GM12801 (cell line): ENCODE measurements at regions not wholly inside any gene's neighbourhood (a gene's known extent, or its start where the extent isn't known, plus 50 kb on each side); places are given as distances from the start of the nearest gene placed in this dataset.

Source experiments
- TF ChIP-seq, protein P1 (sequence below): IDR thresholded peaks from one replicate; pipeline ENCODE4 v1.5.1; 2011; ENCODE audit warnings: control low read depth; ENCODE audit not compliant: insufficient read length; ENCODE audit errors: extremely low read depth

DNA sequence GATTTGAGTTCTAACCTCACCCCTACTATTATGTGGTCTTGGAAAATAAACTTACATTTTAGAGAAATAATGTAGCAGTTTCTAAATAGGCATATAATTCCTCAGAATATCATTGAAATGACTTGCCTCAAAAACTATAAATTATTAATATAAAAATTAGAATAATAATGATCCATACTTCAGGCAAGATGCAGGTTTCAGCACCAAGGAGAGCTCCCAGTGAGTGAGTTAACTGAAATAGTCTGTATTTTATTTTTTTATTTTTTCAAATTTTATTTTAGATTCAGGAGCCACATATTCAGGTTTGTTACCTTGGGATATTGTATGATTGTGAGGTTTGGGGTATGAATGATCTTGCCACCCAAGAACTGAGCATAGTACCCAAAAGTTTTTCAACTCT is 472.2 kb upstream of the DCC start:
- TF ChIP-seq, protein P1, sequence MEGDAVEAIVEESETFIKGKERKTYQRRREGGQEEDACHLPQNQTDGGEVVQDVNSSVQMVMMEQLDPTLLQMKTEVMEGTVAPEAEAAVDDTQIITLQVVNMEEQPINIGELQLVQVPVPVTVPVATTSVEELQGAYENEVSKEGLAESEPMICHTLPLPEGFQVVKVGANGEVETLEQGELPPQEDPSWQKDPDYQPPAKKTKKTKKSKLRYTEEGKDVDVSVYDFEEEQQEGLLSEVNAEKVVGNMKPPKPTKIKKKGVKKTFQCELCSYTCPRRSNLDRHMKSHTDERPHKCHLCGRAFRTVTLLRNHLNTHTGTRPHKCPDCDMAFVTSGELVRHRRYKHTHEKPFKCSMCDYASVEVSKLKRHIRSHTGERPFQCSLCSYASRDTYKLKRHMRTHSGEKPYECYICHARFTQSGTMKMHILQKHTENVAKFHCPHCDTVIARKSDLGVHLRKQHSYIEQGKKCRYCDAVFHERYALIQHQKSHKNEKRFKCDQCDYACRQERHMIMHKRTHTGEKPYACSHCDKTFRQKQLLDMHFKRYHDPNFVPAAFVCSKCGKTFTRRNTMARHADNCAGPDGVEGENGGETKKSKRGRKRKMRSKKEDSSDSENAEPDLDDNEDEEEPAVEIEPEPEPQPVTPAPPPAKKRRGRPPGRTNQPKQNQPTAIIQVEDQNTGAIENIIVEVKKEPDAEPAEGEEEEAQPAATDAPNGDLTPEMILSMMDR, result no peak

DNA sequence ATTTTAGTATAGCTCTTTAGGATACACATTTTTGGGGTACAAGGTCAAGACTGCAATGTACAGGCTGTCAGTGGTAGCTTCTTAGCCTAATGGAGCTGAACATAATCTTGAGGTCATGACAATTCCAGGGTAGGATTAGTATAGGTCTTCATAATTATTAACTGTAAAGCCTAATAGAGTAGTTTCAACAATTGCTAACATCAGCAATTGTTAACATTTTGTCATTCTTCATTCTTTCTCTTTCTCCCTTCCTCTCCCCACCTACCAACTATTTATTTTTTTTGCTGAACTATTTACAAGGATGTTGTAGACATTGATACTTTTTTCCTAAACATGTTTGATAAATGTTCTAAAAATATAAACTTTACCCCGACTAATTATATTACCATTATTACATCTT is 461.3 kb upstream of the DCC start:
- TF ChIP-seq, protein P1, result no peak

DNA sequence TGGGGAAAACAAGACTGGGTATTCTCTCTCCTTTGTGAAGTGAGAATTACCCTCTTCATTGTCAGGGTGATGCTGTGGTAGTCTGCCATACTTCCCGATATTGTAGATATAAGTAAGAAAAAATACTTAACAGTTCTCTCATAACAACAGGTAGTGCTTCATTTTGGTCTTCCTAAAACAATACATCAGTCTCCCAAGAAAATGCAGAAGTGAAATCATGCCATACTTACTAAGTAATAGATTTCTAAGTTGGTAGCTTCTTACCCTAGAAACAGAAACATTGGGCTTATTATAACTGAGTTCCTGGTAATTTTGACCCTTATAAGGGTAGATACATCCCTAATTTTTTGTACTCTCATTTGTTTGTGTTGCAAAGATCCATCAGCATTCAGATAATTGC is 460.7 kb upstream of the DCC start:
- TF ChIP-seq, protein P1, result no peak

DNA sequence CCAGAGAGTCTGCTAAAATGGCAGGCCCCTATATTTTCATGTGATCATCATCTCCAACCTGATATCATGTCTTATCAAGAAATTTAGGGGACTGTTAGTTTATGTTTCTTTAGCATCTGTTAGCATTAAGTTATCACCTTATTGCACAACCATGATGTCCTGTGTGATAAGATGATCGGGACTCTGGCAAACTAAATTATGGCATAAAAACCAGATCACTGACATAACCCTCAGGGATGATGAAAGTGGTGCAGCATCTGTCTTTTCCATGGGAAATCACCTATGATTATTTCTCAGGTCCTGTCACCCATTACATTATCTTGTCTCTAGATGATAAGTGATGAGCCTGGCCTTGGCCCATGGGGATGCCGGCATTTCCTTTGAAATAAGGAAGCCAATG is 458.6 kb upstream of the DCC start:
- TF ChIP-seq, protein P1, result no peak

DNA sequence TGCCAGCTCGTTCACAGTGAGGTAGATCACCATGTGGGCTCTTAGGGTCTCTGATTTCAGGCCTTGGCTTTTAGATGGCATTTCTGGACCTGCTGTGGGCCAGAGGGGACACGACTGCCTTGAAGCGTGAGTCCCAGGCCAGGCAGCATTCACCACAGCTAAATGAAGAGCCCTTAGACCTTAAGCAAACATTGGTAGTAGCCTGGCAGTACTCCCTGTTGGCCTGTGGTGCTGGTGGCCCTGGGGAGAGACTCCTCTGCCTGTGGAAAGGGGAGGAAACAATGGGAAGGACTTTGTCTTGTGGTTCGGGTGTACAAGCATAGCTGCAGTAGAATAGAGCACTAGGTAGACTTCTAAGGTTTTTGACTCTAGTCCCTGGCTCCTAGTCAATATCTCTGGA is 456.0 kb upstream of the DCC start:
- TF ChIP-seq, protein P1, result no peak

DNA sequence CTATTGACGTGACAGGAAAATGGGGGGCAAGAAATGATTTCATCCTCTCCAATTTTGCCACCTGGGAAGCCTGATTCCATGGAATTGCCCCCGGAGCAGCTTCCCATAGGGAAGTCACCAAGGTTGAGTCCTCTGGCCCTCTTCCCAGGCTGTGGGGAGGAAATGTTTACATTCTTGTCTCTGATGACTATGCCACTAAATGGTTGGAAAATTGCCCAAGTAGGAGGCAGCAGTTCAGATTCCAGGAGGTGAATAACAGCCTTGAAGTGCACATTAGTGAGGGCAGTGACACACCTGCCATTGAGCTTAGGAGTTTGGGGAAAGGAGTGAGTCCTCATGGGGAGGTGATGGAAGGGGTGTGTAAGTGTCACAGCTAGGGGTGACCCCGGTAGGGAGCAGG is 449.2 kb upstream of the DCC start:
- TF ChIP-seq, protein P1, result no peak

DNA sequence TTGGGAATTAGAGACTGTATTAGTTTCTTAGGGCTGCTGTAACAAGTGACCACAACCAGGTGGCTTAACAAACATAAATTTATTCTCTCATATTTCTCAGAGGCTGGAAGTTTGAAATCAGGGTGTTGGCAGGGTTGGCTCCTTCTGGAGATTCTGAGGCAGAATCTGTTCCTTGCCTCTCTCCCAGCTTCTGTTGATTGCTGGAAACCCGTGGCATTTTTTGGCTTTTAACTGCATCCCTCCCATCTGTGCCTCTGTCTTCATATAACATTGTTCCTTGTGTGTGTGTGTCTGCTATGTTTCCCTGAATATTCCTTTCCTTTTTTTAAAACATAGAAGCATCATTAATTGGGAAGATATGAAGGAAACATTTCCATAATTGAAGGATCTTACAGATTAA is 448.1 kb upstream of the DCC start:
- TF ChIP-seq, protein P1, result no peak

DNA sequence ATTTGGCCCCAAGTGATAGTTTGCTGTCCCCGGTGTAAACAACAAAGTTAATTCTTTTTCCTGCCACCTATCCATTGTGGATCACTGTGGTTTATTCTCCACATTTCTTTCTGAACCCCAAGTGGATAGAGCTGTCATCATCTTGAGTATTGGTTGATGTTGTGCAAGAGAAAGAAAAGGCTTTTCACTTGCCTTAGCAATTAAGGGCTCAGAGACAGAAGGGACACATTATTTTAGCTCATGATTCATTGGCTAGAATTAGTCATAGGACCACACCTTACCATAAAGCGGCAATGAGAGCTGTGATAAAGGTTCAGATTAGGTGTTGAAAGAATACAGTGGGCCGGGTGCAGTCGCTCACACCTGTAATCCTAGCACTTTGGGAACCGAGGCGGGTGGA is 442.1 kb upstream of the DCC start:
- TF ChIP-seq, protein P1, result no peak
